ENCODE measurements at regions not wholly inside any gene's neighbourhood (a gene's known extent, or its start where the extent isn't known, plus 50 kb on each side); places are given as distances from the start of the nearest gene placed in this dataset.

- no peak for TF ChIP-seq CTCF (conservative IDR thresholded peaks at IDR 0.05; ENCODE audit: low read length)
- no peak for TF ChIP-seq EZH2phosphoT487 (IDR thresholded peaks at IDR 0.05; ENCODE audit: borderline replicate concordance, low read depth, low read length)
Observed at GRCh38 chr22:22973336-22973735, 85.7 kb downstream of the IGLL5 start.
